Common myeloid progenitor, CD34-positive (primary cell): ENCODE measurements at regions not wholly inside any gene's neighbourhood (a gene's known extent, or its start where the extent isn't known, plus 50 kb on each side); places are given as distances from the start of the nearest gene placed in this dataset.
"Not testable (repeated sequence)": the region's sequence is repeated elsewhere in the genome, so short reads cannot be mapped to it uniquely, and the experiment has no call there.

ENCODE experiments used
- CTCF ChIA-PET: fragments of 350-600 bp; sonication (Branson Sonifier 250); formaldehyde crosslinking; loops from one replicate; lab custom pipeline; 2021; ENCODE audit warnings: antibody characterized with exemption; lab: Charles Lee
- POLR2A ChIA-PET: fragments of 350-600 bp; sonication (Branson Sonifier 250); formaldehyde crosslinking; loops from one replicate; lab custom pipeline; 2021; ENCODE audit warnings: antibody characterized with exemption; lab: Charles Lee
- DNase-seq, 3 donors: peaks; one replicate each; pipeline versions ENCODE4 v3.0.0 to v3.0.0-alpha.2; 2013
- H3K27ac ChIP-seq, 2 experiments: 1 replicate in 1 of 2; 2 replicates in 1 of 2; pipeline ENCODE4 v1.7.0; 2013; ENCODE audit warnings: inconsistent platforms in 2 of 2, low read length in 2 of 2, mild to moderate bottlenecking in 2 of 2, low read depth in 1 of 2, moderate library complexity in 1 of 2; ENCODE audit not compliant: severe bottlenecking in 2 of 2, insufficient read depth in 1 of 2, poor library complexity in 1 of 2
- H3K27me3 ChIP-seq, 5 experiments: replicated peaks in 2 of 5; 1 replicate in 3 of 5; 2 replicates in 2 of 5; pipeline versions ENCODE4 v1.6.1 to v1.7.0; 2013; ENCODE audit warnings: low read length in 4 of 5, mild to moderate bottlenecking in 2 of 5, moderate library complexity in 2 of 5, inconsistent platforms in 1 of 5; ENCODE audit not compliant: insufficient read depth in 5 of 5, control insufficient read depth in 4 of 5
- H3K36me3 ChIP-seq, 4 experiments: 1 replicate in 2 of 4; 2 replicates in 2 of 4; pipeline versions ENCODE4 v1.6.1 to v1.7.0; 2013; ENCODE audit warnings: low read length in 3 of 4, control low read depth in 1 of 4, mild to moderate bottlenecking in 1 of 4; ENCODE audit not compliant: control insufficient read depth in 4 of 4, insufficient read depth in 4 of 4
- H3K4me1 ChIP-seq, 4 experiments: 1 replicate in 3 of 4; 2 replicates in 1 of 4; pipeline versions ENCODE4 v1.6.1 to v1.7.1; 2013; ENCODE audit warnings: low read length in 3 of 4, mild to moderate bottlenecking in 3 of 4, control low read depth in 1 of 4, inconsistent platforms in 1 of 4, moderate library complexity in 1 of 4; ENCODE audit not compliant: control insufficient read depth in 4 of 4, insufficient read depth in 4 of 4; ENCODE audit errors: control extremely low read depth in 1 of 4
- H3K4me3 ChIP-seq, 7 experiments: 1 replicate in 4 of 7; 2 replicates in 3 of 7; pipeline versions ENCODE4 v1.5.1 to v1.7.0; 2013; ENCODE audit warnings: mild to moderate bottlenecking in 7 of 7, low read length in 6 of 7, moderate library complexity in 6 of 7, inconsistent platforms in 2 of 7, low read depth in 2 of 7, control low read depth in 1 of 7; ENCODE audit not compliant: insufficient read depth in 4 of 7, control insufficient read depth in 1 of 7; ENCODE audit errors: extremely low read depth in 1 of 7
- H3K9me3 ChIP-seq, 5 experiments: 1 replicate in 4 of 5; 2 replicates in 1 of 5; pipeline versions ENCODE4 v1.6.1 to v1.7.1; 2013; ENCODE audit warnings: low read length in 4 of 5, mild to moderate bottlenecking in 2 of 5, inconsistent platforms in 1 of 5, low read depth in 1 of 5, moderate library complexity in 1 of 5; ENCODE audit not compliant: control insufficient read depth in 4 of 5, insufficient read depth in 2 of 5; ENCODE audit errors: control extremely low read depth in 1 of 5
- WGBS: methylation state at CpG from one replicate; pipeline ENCODE4 v1.1.5; 2013; ENCODE audit not compliant: insufficient coverage; 5-methylcytosine and 5-hydroxymethylcytosine counted together

DNA sequence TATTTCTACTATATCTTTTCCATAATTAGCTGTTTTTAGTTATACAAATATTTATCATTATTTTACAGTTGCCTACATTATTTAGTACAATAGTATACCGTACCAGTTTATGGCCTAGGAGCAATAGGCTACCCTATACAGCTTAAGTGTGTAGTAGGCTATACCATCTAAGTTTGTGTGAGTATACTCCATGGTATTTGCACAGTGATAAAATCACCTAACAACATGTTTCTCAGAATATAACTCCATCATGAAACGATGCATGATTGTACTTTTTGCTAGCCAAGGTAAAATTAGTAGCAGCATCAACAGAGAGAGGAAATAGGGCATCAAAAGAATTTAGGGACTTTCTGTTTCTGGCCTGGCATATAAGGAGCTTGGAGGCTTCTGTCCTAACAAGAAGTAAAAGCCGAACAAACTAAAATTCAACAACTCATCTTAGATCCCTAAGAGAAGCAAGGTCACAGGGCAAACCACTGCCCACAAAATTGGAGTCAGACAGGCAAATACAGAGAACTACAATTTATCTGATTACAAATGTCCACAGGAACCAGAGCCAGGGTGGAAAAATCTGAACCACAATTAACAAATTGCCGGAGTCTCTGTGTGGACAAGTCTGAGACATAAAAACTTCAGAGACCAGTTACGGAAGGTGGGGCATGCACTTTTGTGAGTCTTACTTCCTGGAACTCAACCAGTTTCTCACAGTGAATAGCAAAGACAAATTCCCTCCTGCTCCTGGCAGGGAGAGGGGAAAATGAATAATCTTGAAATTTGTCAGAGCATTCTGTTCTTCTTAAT lies 671.4 kb downstream of the RFPL4B start:
- no peaks in the 10 kb centered on the region for H3K36me3 ChIP-seq
- no peak overlapping the region for H3K4me3 ChIP-seq
- H3K4me1 ChIP-seq, result no peaks in the 10 kb centered on the region
- POLR2A ChIA-PET, result no interaction called here
- H3K9me3 ChIP-seq, result no peaks in the 10 kb centered on the region
- no peak for DNase-seq
- no peaks in the 10 kb centered on the region for H3K27me3 ChIP-seq
- CTCF ChIA-PET, result no interaction called here
- H3K27ac ChIP-seq, result no peak overlapping the region
- 95% methylated on average over 3 of the region's 5 CpGs for WGBS

DNA sequence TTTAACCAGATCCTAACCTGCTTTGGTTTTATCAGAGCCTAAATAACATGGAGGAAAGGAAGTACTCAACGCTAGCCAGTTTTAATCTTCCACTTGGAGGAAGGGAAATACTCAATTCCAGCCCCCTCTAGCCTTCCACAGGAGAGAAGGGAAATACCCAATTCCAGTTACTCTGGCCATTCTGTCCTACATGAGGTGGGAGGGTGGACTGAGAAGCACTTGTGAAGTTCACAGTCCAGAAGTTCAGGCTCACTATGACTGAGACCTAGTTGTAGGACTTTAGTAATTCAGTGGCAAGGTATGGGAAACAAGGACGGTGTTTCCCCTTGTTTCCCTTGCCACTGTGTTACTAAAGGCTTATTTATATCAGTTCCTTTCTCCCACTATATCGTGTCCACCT lies 672.0 kb downstream of the RFPL4B start:
- H3K36me3 ChIP-seq, result no peaks in the 10 kb centered on the region
- POLR2A ChIA-PET, result no interaction called here
- H3K27ac ChIP-seq, result no peak overlapping the region
- no peak for DNase-seq
- H3K4me3 ChIP-seq, result no peak overlapping the region
- no CpG with 5 or more reads among the region's 3 CpGs for WGBS
- no peaks in the 10 kb centered on the region for H3K27me3 ChIP-seq
- no peaks in the 10 kb centered on the region for H3K9me3 ChIP-seq
- CTCF ChIA-PET, result no interaction called here
- H3K4me1 ChIP-seq, result no peaks in the 10 kb centered on the region

DNA sequence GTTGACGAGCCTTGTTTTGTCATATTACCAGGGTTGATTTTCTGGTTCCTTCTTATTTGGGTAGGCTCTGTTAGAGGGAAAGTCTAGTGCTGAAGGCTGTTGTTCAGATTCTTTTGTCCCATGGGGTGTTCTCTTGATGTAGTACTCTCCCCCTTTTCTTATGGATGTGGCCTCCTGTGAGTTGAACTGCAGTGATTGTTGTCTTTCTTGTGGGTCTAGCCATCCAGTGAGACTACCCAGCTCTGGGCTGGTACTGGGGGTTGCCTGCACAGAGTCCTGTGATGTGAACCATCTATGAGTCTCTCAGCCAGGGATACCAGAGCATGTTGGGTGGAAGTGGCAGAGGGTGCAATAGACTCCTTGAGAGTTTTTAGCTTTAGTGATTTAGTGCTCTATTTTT lies 680.6 kb downstream of the RFPL4B start:
- CTCF ChIA-PET, result no interaction called here
- Histone ChIP-seq H3K9me3 (no peaks in the 10 kb centered on the region), H3K4me3 (no peak overlapping the region), H3K4me1 (no peaks in the 10 kb centered on the region), H3K27ac (no peak overlapping the region), H3K27me3 (no peaks in the 10 kb centered on the region), H3K36me3 (no peaks in the 10 kb centered on the region)
- no CpG with 5 or more reads among the region's 1 CpG for WGBS
- DNase-seq, result no peak
- POLR2A ChIA-PET, result no interaction called here

DNA sequence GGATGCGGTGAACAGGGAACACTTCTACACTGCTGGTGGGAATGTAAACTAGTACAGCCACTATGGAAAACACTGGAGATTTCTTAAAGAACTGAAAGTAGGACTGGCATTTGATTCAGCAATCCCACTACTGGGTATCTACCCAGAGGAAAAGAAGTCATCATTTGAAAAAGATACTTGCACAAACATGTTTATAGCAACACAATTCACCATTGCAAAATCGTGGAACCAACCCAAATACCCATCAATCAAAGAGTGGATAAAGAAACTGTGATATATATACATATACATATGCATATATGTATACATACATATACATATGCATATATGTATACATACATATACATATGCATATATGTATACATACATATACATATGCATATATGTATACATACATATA lies 682.0 kb downstream of the RFPL4B start:
- H3K27me3 ChIP-seq, H3K9me3 ChIP-seq, H3K27ac ChIP-seq, POLR2A ChIA-PET, H3K4me1 ChIP-seq, H3K4me3 ChIP-seq, H3K36me3 ChIP-seq, CTCF ChIA-PET, DNase-seq: not testable (repeated sequence)
- WGBS, result 100% methylated on average over 1 of the region's 2 CpGs

DNA sequence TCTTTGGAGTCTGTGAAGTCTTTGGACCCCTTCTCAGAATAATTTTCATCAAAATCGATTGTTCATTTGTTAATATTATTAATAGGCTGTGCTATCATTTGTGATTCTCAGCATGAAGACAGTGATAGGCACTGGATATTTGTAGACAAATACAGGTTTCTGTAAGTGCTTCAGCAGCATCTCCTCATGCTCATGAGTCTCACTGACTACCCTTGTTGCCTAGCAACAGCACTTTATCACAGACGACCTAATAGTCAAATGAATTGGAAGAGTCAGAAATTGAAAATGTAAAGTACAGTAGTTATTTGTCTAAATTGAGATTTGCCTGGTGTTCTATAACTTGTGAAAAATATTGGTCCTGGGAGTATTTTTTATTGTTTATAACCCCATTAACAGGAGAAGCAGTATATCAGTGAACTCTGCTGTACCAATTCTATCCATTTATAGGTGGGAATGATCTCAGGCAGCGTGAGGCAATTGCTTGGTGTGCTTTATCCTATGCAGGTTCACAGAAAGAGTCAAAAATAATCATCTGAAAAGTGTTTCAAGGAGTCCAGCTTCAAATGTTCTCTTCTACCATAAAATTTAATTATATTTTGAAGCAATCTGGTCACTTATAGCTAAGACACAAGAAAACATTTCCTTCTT lies 684.6 kb downstream of the RFPL4B start:
- Histone ChIP-seq H3K36me3 (no peaks in the 10 kb centered on the region), H3K27me3 (no peaks in the 10 kb centered on the region), H3K9me3 (no peaks in the 10 kb centered on the region), H3K4me3 (no peak overlapping the region), H3K4me1 (no peaks in the 10 kb centered on the region), H3K27ac (no peak overlapping the region)
- ChIA-PET CTCF (no interaction called here), POLR2A (no interaction called here)
- no peak for DNase-seq
- 50% methylated on average over 1 of the region's 3 CpGs for WGBS

DNA sequence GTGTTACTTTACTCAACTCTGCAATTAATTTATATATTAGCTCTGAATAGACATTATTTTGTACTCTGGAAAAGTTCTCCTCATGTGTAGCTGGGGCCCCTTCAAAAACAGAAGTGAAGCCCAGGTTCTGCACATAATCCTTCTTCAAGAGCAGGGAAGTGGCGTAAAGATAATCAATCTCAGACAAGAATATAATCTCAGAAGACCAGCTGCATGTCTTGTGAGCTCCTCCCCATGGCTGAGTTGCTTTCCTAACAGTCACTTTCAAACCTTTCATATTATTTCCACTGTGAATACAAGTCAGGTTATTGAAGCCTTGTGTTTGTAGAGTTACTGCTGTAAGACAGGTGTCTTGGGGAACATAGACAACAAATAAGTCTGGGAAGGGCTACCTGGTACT lies 691.9 kb downstream of the RFPL4B start:
- DNase-seq, result peak in 2 of 3 donors; percentile 16 to 53
- WGBS, result 78% methylated on average over 1 of the region's 1 CpG
- Histone ChIP-seq H3K4me1 (no peaks in the 10 kb centered on the region), H3K27me3 (no peaks in the 10 kb centered on the region), H3K4me3 (no peak overlapping the region), H3K9me3 (no peaks in the 10 kb centered on the region), H3K27ac (no peak overlapping the region), H3K36me3 (no peaks in the 10 kb centered on the region)
- POLR2A ChIA-PET, result no interaction called here
- CTCF ChIA-PET, result no interaction called here

DNA sequence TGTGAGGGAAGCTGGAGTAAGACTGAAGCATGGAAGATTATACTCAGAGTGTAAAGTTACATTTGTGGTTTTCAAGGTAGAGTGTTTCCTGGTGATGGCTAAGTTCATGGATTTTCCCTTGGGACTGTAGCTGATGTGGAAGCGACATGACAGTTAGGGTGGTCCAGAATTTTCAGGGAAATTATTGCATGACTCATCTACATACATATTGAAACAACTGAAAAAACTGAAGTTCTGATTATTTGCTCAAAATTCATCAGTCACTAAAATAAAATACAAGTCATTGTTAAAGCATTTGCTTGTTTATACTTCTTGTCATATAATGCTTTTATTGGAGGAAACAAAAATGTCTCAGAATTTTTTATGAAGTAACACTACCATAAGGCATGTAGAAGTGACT lies 700.0 kb downstream of the RFPL4B start:
- H3K36me3 ChIP-seq, result no peaks in the 10 kb centered on the region
- H3K9me3 ChIP-seq, result no peaks in the 10 kb centered on the region
- peaks cover 0 to 11% (median 5%) of the 10 kb centered on the region in 4 experiments for H3K4me1 ChIP-seq
- WGBS, result no CpG with 5 or more reads among the region's 1 CpG
- no peak for DNase-seq
- no peaks in the 10 kb centered on the region for H3K27me3 ChIP-seq
- ChIA-PET POLR2A (interaction anchor here (0.9 kb wide), 1 partner anchor 13 kb away, joined by 3 read pairs; no protein-coding TSS in a partner anchor), CTCF (interaction anchor here (1.4 kb wide), 1 partner anchor 13 kb away, joined by 3 read pairs; no protein-coding TSS in a partner anchor)
- H3K4me3 ChIP-seq, result no peak overlapping the region
- no peak overlapping the region for H3K27ac ChIP-seq
